Hepatocyte (in vitro differentiated cells): ENCODE measurements at regions not wholly inside any gene's neighbourhood (a gene's known extent, or its start where the extent isn't known, plus 50 kb on each side); places are given as distances from the start of the nearest gene placed in this dataset.
"Not testable (repeated sequence)": the region's sequence is repeated elsewhere in the genome, so short reads cannot be mapped to it uniquely, and the experiment has no call there.

Experiments
- DNase-seq: peaks from one replicate; pipeline ENCODE4 v3.0.0-alpha.2; 2016; ENCODE audit warnings: low spot score
- H2AFZ ChIP-seq: fragments of 200-600 bp; sonication (generic); 2 replicates; pipeline ENCODE4 v1.6.0; 2016; ENCODE audit warnings: antibody characterized with exemption, mild to moderate bottlenecking
- H3K27ac ChIP-seq: fragments of 200-600 bp; sonication (generic); 2 replicates; pipeline ENCODE4 v1.5.1; 2016; ENCODE audit warnings: mild to moderate bottlenecking
- H3K27me3 ChIP-seq: fragments of 200-600 bp; sonication (generic); 2 replicates; pipeline ENCODE4 v1.6.1; 2016
- H3K36me3 ChIP-seq: fragments of 200-600 bp; sonication (generic); replicated peaks from 2 replicates; pipeline ENCODE4 v1.5.1; 2016; ENCODE audit warnings: low read depth; ENCODE audit not compliant: insufficient read depth
- H3K4me1 ChIP-seq: fragments of 200-600 bp; sonication (generic); 2 replicates; pipeline ENCODE4 v1.5.1; 2016; ENCODE audit warnings: mild to moderate bottlenecking, moderate library complexity; ENCODE audit not compliant: insufficient read depth
- H3K4me2 ChIP-seq: fragments of 200-600 bp; sonication (generic); 2 replicates; pipeline ENCODE4 v1.6.0; 2016
- H3K4me3 ChIP-seq: fragments of 200-600 bp; sonication (generic); 2 replicates; pipeline ENCODE4 v1.5.1; 2016; ENCODE audit warnings: mild to moderate bottlenecking
- H3K79me2 ChIP-seq: fragments of 200-600 bp; sonication (generic); 2 replicates; pipeline ENCODE4 v1.6.0; 2017; ENCODE audit warnings: mild to moderate bottlenecking
- H3K9me2 ChIP-seq: fragments of 200-600 bp; sonication (generic); replicated peaks from 2 replicates; pipeline ENCODE4 v1.6.0; 2017; ENCODE audit warnings: mild to moderate bottlenecking; ENCODE audit not compliant: insufficient read depth
- H3K9me3 ChIP-seq: fragments of 200-600 bp; sonication (generic); 2 replicates; pipeline ENCODE4 v1.5.1; 2016; ENCODE audit warnings: low read depth, mild to moderate bottlenecking
- H4K20me1 ChIP-seq: fragments of 200-600 bp; sonication (generic); 2 replicates; pipeline ENCODE4 v1.6.0; 2016; ENCODE audit warnings: mild to moderate bottlenecking; ENCODE audit not compliant: insufficient read depth, poor library complexity, severe bottlenecking
- CTCF ChIP-seq: fragments of 200-600 bp; sonication (generic); IDR thresholded peaks from 2 replicates; pipeline ENCODE4 v1.5.1; 2016; ENCODE audit warnings: antibody characterized with exemption, mild to moderate bottlenecking; ENCODE audit not compliant: poor library complexity
- EZH2 ChIP-seq: fragments of 200-600 bp; sonication (generic); IDR thresholded peaks from 2 replicates; pipeline ENCODE4 v1.6.1; 2016; ENCODE audit warnings: antibody characterized with exemption, mild to moderate bottlenecking, borderline replicate concordance
- EZH2phosphoT487 ChIP-seq: fragments of 200-600 bp; sonication (generic); IDR thresholded peaks from one replicate; pipeline ENCODE4 v1.6.1; 2018; ENCODE audit warnings: antibody characterized with exemption, mild to moderate bottlenecking, low read depth, moderate library complexity; ENCODE audit not compliant: unreplicated experiment, severe bottlenecking
- WGBS: methylation state at CpG from one replicate; pipeline ENCODE4 v1.1.6; 2016; ENCODE audit warnings: low lambda C conversion rate; ENCODE audit errors: missing lambda C conversion rate; 5-methylcytosine and 5-hydroxymethylcytosine counted together

- no peaks in the 10 kb centered on the region for H3K4me1 ChIP-seq
- TF ChIP-seq CTCF (no peak), EZH2 (no peak), EZH2phosphoT487 (no peak)
- H3K9me3 ChIP-seq, result no peaks in the 10 kb centered on the region
- no peaks in the 10 kb centered on the region for H4K20me1 ChIP-seq
- no peak overlapping the region for H3K27ac ChIP-seq
- no peaks in the 10 kb centered on the region for H3K79me2 ChIP-seq
- no peaks in the 10 kb centered on the region for H3K36me3 ChIP-seq
- H3K4me3 ChIP-seq, result no peak overlapping the region
- H3K27me3 ChIP-seq, result no peaks in the 10 kb centered on the region
- H3K9me2 ChIP-seq, result no peaks in the 10 kb centered on the region
- WGBS, result 90% methylated on average over 6 of the region's 6 CpGs
- no peak overlapping the region for H2AFZ ChIP-seq
- no peak overlapping the region for H3K4me2 ChIP-seq
- DNase-seq, result no peak
These were observed 75.6 kb upstream of the VLDLR start for GRCh38 chr9:2545881-2546490.

GRCh38 chr9:2555899-2556600 lies 65.5 kb upstream of the VLDLR start:
- not testable (repeated sequence) for H3K4me2 ChIP-seq, H3K36me3 ChIP-seq, H3K9me3 ChIP-seq, H4K20me1 ChIP-seq, H3K79me2 ChIP-seq, H3K4me1 ChIP-seq, H3K9me2 ChIP-seq, DNase-seq, H2AFZ ChIP-seq, H3K4me3 ChIP-seq, H3K27ac ChIP-seq, H3K27me3 ChIP-seq
- WGBS, result 75% methylated on average over 7 of the region's 7 CpGs

GRCh38 chr9:2557693-2558092 lies 63.9 kb upstream of the VLDLR start:
- H3K4me1 ChIP-seq, result peaks cover 9% of the 10 kb centered on the region
- H3K27ac ChIP-seq, result no peak overlapping the region
- H2AFZ ChIP-seq, result no peak overlapping the region
- H4K20me1 ChIP-seq, result no peaks in the 10 kb centered on the region
- H3K4me3 ChIP-seq, result no peak overlapping the region
- DNase-seq, result no peak
- TF ChIP-seq EZH2phosphoT487, result no peak
- no peaks in the 10 kb centered on the region for H3K79me2 ChIP-seq
- 93% methylated on average over 1 of the region's 1 CpG for WGBS
- no peaks in the 10 kb centered on the region for H3K36me3 ChIP-seq
- H3K4me2 ChIP-seq, result no peak overlapping the region
- no peaks in the 10 kb centered on the region for H3K9me2 ChIP-seq
- no peaks in the 10 kb centered on the region for H3K9me3 ChIP-seq
- no peaks in the 10 kb centered on the region for H3K27me3 ChIP-seq

- WGBS, result 48% methylated on average over 5 of the region's 5 CpGs
- no peaks in the 10 kb centered on the region for H3K79me2 ChIP-seq
- H3K36me3 ChIP-seq, result no peaks in the 10 kb centered on the region
- no peak overlapping the region for H2AFZ ChIP-seq
- peaks cover 9% of the 10 kb centered on the region for H3K4me1 ChIP-seq
- no peaks in the 10 kb centered on the region for H3K27me3 ChIP-seq
- no peaks in the 10 kb centered on the region for H3K9me3 ChIP-seq
- H3K4me3 ChIP-seq, result no peak overlapping the region
- H3K27ac ChIP-seq, result peak overlapping the region; percentile 35
- TF ChIP-seq CTCF, result no peak
- DNase-seq, result peak; percentile 78
- H3K4me2 ChIP-seq, result peak overlapping the region; percentile 19
- no peaks in the 10 kb centered on the region for H4K20me1 ChIP-seq
- H3K9me2 ChIP-seq, result no peaks in the 10 kb centered on the region
These were observed 62.1 kb upstream of the VLDLR start for GRCh38 chr9:2559192-2560152.
